AG04450 (cell line): ENCODE measurements at regions not wholly inside any gene's neighbourhood (a gene's known extent, or its start where the extent isn't known, plus 50 kb on each side); places are given as distances from the start of the nearest gene placed in this dataset.

Experiments used
- CTCF ChIA-PET: fragments of 300-600, 350-600 bp; formaldehyde crosslinking; extraction: SDS; loops from one replicate; lab custom pipeline; 2022; ENCODE audit warnings: antibody characterized with exemption, inconsistent platforms; lab: Charles Lee
- POLR2A ChIA-PET: fragments of 350-600 bp; formaldehyde crosslinking; extraction: SDS; loops from one replicate; lab custom pipeline; 2021; ENCODE audit warnings: antibody characterized with exemption, inconsistent platforms; lab: Yijun Ruan, JAX
- DNase-seq: peaks from one replicate; pipeline ENCODE4 v3.0.0-alpha.2; 2011; ENCODE audit warnings: low read depth, low spot score
- H3K27ac ChIP-seq: one replicate; pipeline ENCODE4 v1.5.1; 2012; ENCODE audit warnings: low read depth, low read length, control low read depth
- H3K27me3 ChIP-seq: one replicate; pipeline ENCODE4 v1.6.0; 2012; ENCODE audit warnings: low read length; ENCODE audit not compliant: control insufficient read depth, insufficient read depth
- H3K4me3 ChIP-seq: 2 replicates; pipeline ENCODE4 v1.5.1; 2011; ENCODE audit warnings: mild to moderate bottlenecking, low read depth, low read length, control low read depth
- H3K9me3 ChIP-seq: 2 replicates; pipeline ENCODE4 v1.5.1; 2012; ENCODE audit warnings: low read length; ENCODE audit not compliant: control insufficient read depth, insufficient read depth
- CTCF ChIP-seq: IDR thresholded peaks from 2 replicates; pipeline ENCODE4 v1.5.1; 2011; ENCODE audit warnings: low read depth, low read length, control low read depth, inconsistent platforms

DNA sequence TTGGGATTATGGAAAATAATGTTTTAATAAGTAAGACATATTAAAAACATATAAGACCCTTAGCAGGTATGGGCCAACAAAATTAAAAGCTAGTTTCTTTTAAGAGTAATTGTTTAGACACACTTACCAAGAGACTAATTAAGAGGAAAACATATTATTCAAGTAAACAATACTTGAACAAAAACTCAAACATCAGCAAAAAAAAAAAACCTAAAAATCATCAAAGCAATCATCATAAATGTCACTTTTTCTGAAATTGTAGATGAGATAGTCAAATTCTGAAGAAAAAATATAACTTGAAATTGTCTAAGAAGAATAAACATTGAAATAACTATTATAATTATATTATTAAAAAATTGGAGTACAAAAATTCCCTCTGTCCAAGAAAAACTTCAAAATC, 1318.2 kb downstream of the ZPLD1 start:
- no peak overlapping the region for H3K27ac ChIP-seq
- peaks cover 6% of the 10 kb centered on the region; the same call in 1 of the 2 replicates for H3K9me3 ChIP-seq
- H3K4me3 ChIP-seq = no peak overlapping the region
- no peaks in the 10 kb centered on the region for H3K27me3 ChIP-seq
- CTCF ChIA-PET = no interaction called here
- no peak for TF ChIP-seq CTCF
- POLR2A ChIA-PET = no interaction called here
- no peak for DNase-seq

DNA sequence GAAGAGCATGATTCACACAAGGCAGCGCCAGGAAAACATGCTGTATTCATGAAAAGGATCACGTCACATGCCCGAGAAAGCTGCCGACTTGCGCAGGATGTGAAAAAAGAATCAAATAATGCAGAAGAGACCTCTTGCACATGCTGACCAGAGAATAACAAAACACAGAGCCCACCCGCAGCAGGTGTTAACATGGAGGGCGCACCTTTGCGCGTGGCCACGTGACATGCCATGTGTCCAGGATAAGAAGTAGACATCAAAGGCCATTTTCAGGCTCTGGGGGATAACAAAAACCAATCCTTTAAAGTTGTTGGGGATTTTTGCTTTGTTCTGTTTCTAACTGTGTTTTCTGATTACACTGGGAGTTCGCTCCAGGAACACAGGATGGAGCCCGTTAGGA, 1332.8 kb downstream of the ZPLD1 start:
- POLR2A ChIA-PET = no interaction called here
- TF ChIP-seq CTCF = no peak
- CTCF ChIA-PET = no interaction called here

GRCh38 chr3:103785017-103785416, 1350.2 kb downstream of the ZPLD1 start:
- ChIA-PET POLR2A (no interaction called here), CTCF (no interaction called here)
- H3K4me3 ChIP-seq = no peak overlapping the region
- TF ChIP-seq CTCF = no peak
- DNase-seq = no peak
- no peaks in the 10 kb centered on the region for H3K9me3 ChIP-seq
- no peak overlapping the region for H3K27ac ChIP-seq
- no peaks in the 10 kb centered on the region for H3K27me3 ChIP-seq

More for the DNA sequence above, 1332.8 kb downstream of the ZPLD1 start:
- Histone ChIP-seq H3K4me3 (no peak overlapping the region), H3K9me3 (no peaks in the 10 kb centered on the region; the same call in 1 of the 2 replicates), H3K27ac (no peak overlapping the region), H3K27me3 (no peaks in the 10 kb centered on the region)
- no peak for DNase-seq

DNA sequence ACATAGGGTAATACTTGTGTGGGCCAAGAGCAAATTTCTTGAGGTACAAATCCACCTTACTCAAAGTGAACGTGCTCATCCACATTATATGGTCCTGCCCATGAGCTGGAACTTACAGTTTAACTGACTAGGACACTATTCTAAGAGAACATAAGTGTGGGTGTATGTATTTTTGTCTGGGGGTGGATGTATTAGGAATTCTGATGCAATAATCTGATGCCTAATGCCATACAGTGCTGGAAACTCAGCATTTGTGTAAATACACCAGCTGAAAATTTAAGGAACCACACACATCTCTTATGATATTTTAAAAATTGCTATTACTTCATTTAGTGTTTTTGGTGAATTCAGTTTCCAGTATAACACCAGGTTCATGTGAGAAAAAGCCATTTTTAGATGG, 1350.7 kb downstream of the ZPLD1 start:
- DNase-seq = no peak
- ChIA-PET CTCF (no interaction called here), POLR2A (no interaction called here)
- Histone ChIP-seq H3K4me3 (no peak overlapping the region), H3K27me3 (no peaks in the 10 kb centered on the region), H3K9me3 (no peaks in the 10 kb centered on the region), H3K27ac (no peak overlapping the region)
- TF ChIP-seq CTCF = no peak

DNA sequence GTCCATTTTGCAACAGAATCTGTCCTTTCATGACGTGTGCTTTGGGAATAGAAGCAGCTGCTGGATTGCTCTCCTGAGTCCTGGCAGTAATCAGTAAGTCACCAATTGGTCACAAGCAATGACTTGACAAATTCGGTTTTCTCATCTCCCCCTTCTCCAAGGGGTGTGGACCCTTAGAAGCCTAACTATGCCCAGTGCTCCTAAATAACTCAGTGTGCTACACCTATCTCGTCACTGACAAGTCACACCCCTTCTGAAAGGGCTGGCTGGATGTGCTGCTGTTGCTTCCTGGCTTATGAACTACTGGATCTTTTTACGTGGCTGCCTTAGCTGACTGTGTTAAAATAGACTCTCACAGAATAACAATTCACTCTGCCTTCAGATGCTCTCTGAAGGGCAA, 1351.5 kb downstream of the ZPLD1 start:
- Histone ChIP-seq H3K27ac (no peak overlapping the region), H3K9me3 (no peaks in the 10 kb centered on the region), H3K27me3 (no peaks in the 10 kb centered on the region), H3K4me3 (no peak overlapping the region)
- ChIA-PET POLR2A (no interaction called here), CTCF (no interaction called here)
- no peak for TF ChIP-seq CTCF
- no peak for DNase-seq
